Caco-2 (cell line): ENCODE measurements at regions not wholly inside any gene's neighbourhood (a gene's known extent, or its start where the extent isn't known, plus 50 kb on each side); places are given as distances from the start of the nearest gene placed in this dataset.

ENCODE experiments used
- BruUV-seq: library from RNA; stranded (reverse); fragments of 400-500 nt; replicated peaks from 2 replicates; lab custom pipeline; 2021; lab: Mats Ljungman, UMichigan
- CTCF ChIA-PET: fragments of 300-600 bp; sonication (Branson Sonifier 250); formaldehyde crosslinking; loops from one replicate; lab custom pipeline; 2022; ENCODE audit warnings: antibody characterized with exemption; lab: Charles Lee
- POLR2A ChIA-PET: fragments of 300-600 bp; sonication (Branson Sonifier 250); formaldehyde crosslinking; loops from one replicate; lab custom pipeline; 2022; ENCODE audit warnings: antibody characterized with exemption; lab: Charles Lee
- DNase-seq, 2 experiments: peaks; one replicate each; pipeline versions ENCODE4 v3.0.0 to v3.0.0-alpha.2; 2020 to 2022
- H3K27me3 ChIP-seq: replicated peaks from 2 replicates; pipeline ENCODE4 v1.6.0; 2011; ENCODE audit warnings: low read length; ENCODE audit not compliant: control insufficient read depth, insufficient read depth
- H3K36me3 ChIP-seq: 2 replicates; pipeline ENCODE4 v1.5.1; 2011; ENCODE audit warnings: low read length; ENCODE audit not compliant: control insufficient read depth, insufficient read depth
- H3K4me1 ChIP-seq: fragments of 250-450 bp; sonication (Bioruptor Pico); 2 replicates; pipeline ENCODE4 v1.5.1; 2020; ENCODE audit warnings: mild to moderate bottlenecking
- H3K4me3 ChIP-seq: 2 replicates; pipeline ENCODE4 v1.5.1; 2011; ENCODE audit warnings: low read depth, mild to moderate bottlenecking, control low read depth, low read length
- H3K9me3 ChIP-seq: fragments of 250-450 bp; sonication (Bioruptor Pico); 2 replicates; pipeline ENCODE4 v1.5.1; 2020; ENCODE audit warnings: mild to moderate bottlenecking, moderate library complexity
- H3K27ac Mint-ChIP-seq: one replicate; pipeline ENCODE4 v1.8.0; 2022; ENCODE audit warnings: mixed read lengths; ENCODE audit not compliant: unreplicated experiment
- H3K27me3 Mint-ChIP-seq: one replicate; pipeline ENCODE4 v1.8.0; 2022; ENCODE audit warnings: mixed read lengths; ENCODE audit not compliant: insufficient read depth, unreplicated experiment
- H3K36me3 Mint-ChIP-seq: one replicate; pipeline ENCODE4 v1.8.0; 2022; ENCODE audit warnings: mild to moderate bottlenecking, mixed read lengths; ENCODE audit not compliant: insufficient read depth, unreplicated experiment
- H3K4me1 Mint-ChIP-seq: one replicate; pipeline ENCODE4 v1.8.0; 2022; ENCODE audit warnings: low read depth, mixed read lengths; ENCODE audit not compliant: unreplicated experiment
- H3K4me3 Mint-ChIP-seq: one replicate; pipeline ENCODE4 v1.8.0; 2022; ENCODE audit warnings: mild to moderate bottlenecking, moderate library complexity, mixed read lengths; ENCODE audit not compliant: unreplicated experiment
- H3K9me3 Mint-ChIP-seq: one replicate; pipeline ENCODE4 v1.8.0; 2022; ENCODE audit warnings: mixed read lengths; ENCODE audit not compliant: unreplicated experiment
- intact Hi-C: fragments of 100-400 bp; cut with micrococcal nuclease; formaldehyde crosslinking; loops from one replicate; pipeline ENCODE4 v1.10.0; 2022; ENCODE audit not compliant: unreplicated experiment
- TF ChIP-seq, protein P1 (sequence below), 2 experiments: fragments of 200-600 bp in 1 of 2; IDR thresholded peaks; 1 replicate in 1 of 2; 2 replicates in 1 of 2; pipeline versions ENCODE4 v1.5.1 to v1.8.0; 2011 to 2022; ENCODE audit warnings: antibody characterized with exemption in 1 of 2, control low read depth in 1 of 2, inconsistent platforms in 1 of 2, low read depth in 1 of 2, low read length in 1 of 2, mild to moderate bottlenecking in 1 of 2, moderate library complexity in 1 of 2; ENCODE audit not compliant: insufficient read depth in 1 of 2, severe bottlenecking in 1 of 2, unreplicated experiment in 1 of 2

DNA sequence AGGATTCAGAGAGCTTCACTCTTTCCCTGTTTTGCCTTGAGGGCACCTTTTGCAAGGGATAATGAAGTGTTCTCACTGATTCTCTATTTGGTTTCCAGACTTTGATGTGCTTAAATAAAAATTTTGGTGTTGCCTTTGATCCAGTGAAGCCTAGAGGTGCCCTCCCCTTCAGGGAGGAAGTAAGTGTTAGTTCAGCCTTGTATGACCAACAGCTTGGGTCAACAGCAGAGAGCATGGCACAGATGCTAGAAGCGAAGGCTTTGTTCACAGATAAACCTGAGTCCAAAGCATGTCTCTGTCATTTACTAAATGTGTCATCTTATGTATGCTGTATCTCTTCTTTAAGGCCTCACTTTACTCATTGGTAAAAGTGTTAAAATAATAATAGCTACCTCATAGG is 52.8 kb upstream of the STXBP6 start:
- Mint-ChIP-seq H3K4me1 (no peaks in the 10 kb centered on the region), H3K9me3 (no peaks in the 10 kb centered on the region), H3K27me3 (no peaks in the 10 kb centered on the region), H3K36me3 (no peaks in the 10 kb centered on the region), H3K27ac (no peak overlapping the region), H3K4me3 (no peak overlapping the region)
- Histone ChIP-seq H3K36me3 (no peaks in the 10 kb centered on the region), H3K9me3 (no peaks in the 10 kb centered on the region), H3K4me1 (no peaks in the 10 kb centered on the region), H3K27me3 (no peaks in the 10 kb centered on the region), H3K4me3 (no peak overlapping the region)
- no TSS peak for BruUV-seq
- intact Hi-C loops: no loop called here
- no peak for DNase-seq
- CTCF ChIA-PET: no interaction called here
- POLR2A ChIA-PET: no interaction called here
- TF ChIP-seq, protein P1, sequence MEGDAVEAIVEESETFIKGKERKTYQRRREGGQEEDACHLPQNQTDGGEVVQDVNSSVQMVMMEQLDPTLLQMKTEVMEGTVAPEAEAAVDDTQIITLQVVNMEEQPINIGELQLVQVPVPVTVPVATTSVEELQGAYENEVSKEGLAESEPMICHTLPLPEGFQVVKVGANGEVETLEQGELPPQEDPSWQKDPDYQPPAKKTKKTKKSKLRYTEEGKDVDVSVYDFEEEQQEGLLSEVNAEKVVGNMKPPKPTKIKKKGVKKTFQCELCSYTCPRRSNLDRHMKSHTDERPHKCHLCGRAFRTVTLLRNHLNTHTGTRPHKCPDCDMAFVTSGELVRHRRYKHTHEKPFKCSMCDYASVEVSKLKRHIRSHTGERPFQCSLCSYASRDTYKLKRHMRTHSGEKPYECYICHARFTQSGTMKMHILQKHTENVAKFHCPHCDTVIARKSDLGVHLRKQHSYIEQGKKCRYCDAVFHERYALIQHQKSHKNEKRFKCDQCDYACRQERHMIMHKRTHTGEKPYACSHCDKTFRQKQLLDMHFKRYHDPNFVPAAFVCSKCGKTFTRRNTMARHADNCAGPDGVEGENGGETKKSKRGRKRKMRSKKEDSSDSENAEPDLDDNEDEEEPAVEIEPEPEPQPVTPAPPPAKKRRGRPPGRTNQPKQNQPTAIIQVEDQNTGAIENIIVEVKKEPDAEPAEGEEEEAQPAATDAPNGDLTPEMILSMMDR (IDR thresholded peaks at IDR 0.05; ENCODE audit: insufficient read depth in 1 of 2, low read depth in 1 of 2, low read length in 1 of 2, severe bottlenecking in 1 of 2, unreplicated experiment in 1 of 2): no peak

DNA sequence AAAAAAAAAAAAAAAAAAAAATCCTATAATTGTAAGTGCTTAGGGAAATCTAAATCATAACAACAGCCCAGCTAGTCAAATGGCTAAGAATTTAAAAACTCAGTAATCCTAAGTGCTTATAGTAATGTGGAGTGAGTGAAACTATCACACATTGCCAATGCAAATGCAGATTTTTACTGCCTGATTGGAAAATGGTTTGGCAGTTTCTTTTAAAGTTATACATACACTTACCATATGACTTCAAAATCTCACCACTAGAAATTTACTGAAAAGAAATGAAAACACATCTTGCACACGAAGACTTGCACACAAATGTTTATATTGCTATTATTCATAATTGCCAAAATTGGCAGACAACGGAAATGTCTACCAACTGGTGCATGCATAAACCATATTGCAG is 51.3 kb upstream of the STXBP6 start:
- DNase-seq: no peak
- TF ChIP-seq, protein P1 (IDR thresholded peaks at IDR 0.05; ENCODE audit: insufficient read depth in 1 of 2, low read depth in 1 of 2, low read length in 1 of 2, severe bottlenecking in 1 of 2, unreplicated experiment in 1 of 2): no peak
- Mint-ChIP-seq H3K4me3 (no peak overlapping the region), H3K9me3 (no peaks in the 10 kb centered on the region), H3K27me3 (no peaks in the 10 kb centered on the region), H3K27ac (no peak overlapping the region), H3K4me1 (no peaks in the 10 kb centered on the region), H3K36me3 (no peaks in the 10 kb centered on the region)
- no TSS peak for BruUV-seq
- ChIA-PET POLR2A (no interaction called here), CTCF (no interaction called here)
- no peaks in the 10 kb centered on the region for H3K4me1 ChIP-seq
- intact Hi-C loops: no loop called here
- H3K9me3 ChIP-seq: no peaks in the 10 kb centered on the region
- H3K36me3 ChIP-seq: no peaks in the 10 kb centered on the region
- no peaks in the 10 kb centered on the region for H3K27me3 ChIP-seq
- no peak overlapping the region for H3K4me3 ChIP-seq
